KMS-11 (cell line): ENCODE measurements at regions not wholly inside any gene's neighbourhood (a gene's known extent, or its start where the extent isn't known, plus 50 kb on each side); places are given as distances from the start of the nearest gene placed in this dataset.

Experiments used
- H2AFZ ChIP-seq: fragments of 200-600 bp; sonication (generic); 2 replicates; pipeline ENCODE4 v1.6.1; 2016; ENCODE audit warnings: antibody characterized with exemption, mixed run types, low read depth
- H3K27ac ChIP-seq: fragments of 200-600 bp; sonication (generic); 2 replicates; pipeline ENCODE4 v1.6.1; 2016; ENCODE audit warnings: mild to moderate bottlenecking, mixed run types
- H3K27me3 ChIP-seq: fragments of 200-600 bp; sonication (generic); 2 replicates; pipeline ENCODE4 v1.6.1; 2017; ENCODE audit warnings: mild to moderate bottlenecking, low read depth, mixed run types, moderate library complexity; ENCODE audit not compliant: insufficient read depth
- H3K36me3 ChIP-seq: fragments of 200-600 bp; sonication (generic); 2 replicates; pipeline ENCODE4 v1.6.1; 2017; ENCODE audit warnings: mild to moderate bottlenecking, mixed run types; ENCODE audit not compliant: insufficient read depth
- H3K4me1 ChIP-seq: fragments of 200-600 bp; sonication (generic); 2 replicates; pipeline ENCODE4 v1.6.1; 2016; ENCODE audit warnings: mild to moderate bottlenecking, low read depth, mixed run types; ENCODE audit not compliant: poor library complexity, severe bottlenecking
- H3K4me2 ChIP-seq: fragments of 200-600 bp; sonication (generic); 2 replicates; pipeline ENCODE4 v1.7.0; 2016; ENCODE audit warnings: mild to moderate bottlenecking, mixed run types
- H3K4me3 ChIP-seq: fragments of 200-600 bp; sonication (generic); IDR thresholded peaks from 2 replicates; pipeline ENCODE4 v1.6.1; 2017; ENCODE audit warnings: low read depth, low read length, mixed read lengths; ENCODE audit not compliant: insufficient read depth
- H3K79me2 ChIP-seq: fragments of 200-600 bp; sonication (generic); 2 replicates; pipeline ENCODE4 v1.6.1; 2016; ENCODE audit warnings: low read depth, mixed run types; ENCODE audit not compliant: insufficient read depth
- H3K9ac ChIP-seq: fragments of 200-600 bp; sonication (generic); 2 replicates; pipeline ENCODE4 v1.6.1; 2016; ENCODE audit warnings: mild to moderate bottlenecking, mixed run types
- H4K20me1 ChIP-seq: fragments of 200-600 bp; sonication (generic); 2 replicates; pipeline ENCODE4 v1.6.1; 2016; ENCODE audit warnings: mild to moderate bottlenecking, mixed run types; ENCODE audit not compliant: insufficient read depth
- CTCF ChIP-seq: fragments of 200-600 bp; sonication (generic); conservative IDR thresholded peaks from 2 replicates; pipeline ENCODE4 v1.6.1; 2017; ENCODE audit warnings: low read depth, mild to moderate bottlenecking, antibody characterized with exemption, low read length, moderate library complexity, mixed read lengths

- no peak overlapping the region for H3K4me3 ChIP-seq
- no peaks in the 10 kb centered on the region for H3K27me3 ChIP-seq
- H3K9ac ChIP-seq = no peak overlapping the region
- H3K27ac ChIP-seq = no peak overlapping the region
- H4K20me1 ChIP-seq = no peaks in the 10 kb centered on the region
- H3K79me2 ChIP-seq = no peaks in the 10 kb centered on the region
- H3K36me3 ChIP-seq = no peaks in the 10 kb centered on the region
- H2AFZ ChIP-seq = no peak overlapping the region
- H3K4me2 ChIP-seq = no peak overlapping the region
- H3K4me1 ChIP-seq = no peaks in the 10 kb centered on the region
- TF ChIP-seq CTCF = no peak
Measured at GRCh38 chr2:9712263-9712662, 81.5 kb upstream of the YWHAQ start.

- H3K27me3 ChIP-seq = no peaks in the 10 kb centered on the region
- no peaks in the 10 kb centered on the region for H3K36me3 ChIP-seq
- no peak overlapping the region for H3K4me2 ChIP-seq
- H3K4me1 ChIP-seq = no peaks in the 10 kb centered on the region
- H3K27ac ChIP-seq = no peak overlapping the region
- H3K9ac ChIP-seq = no peak overlapping the region
- no peak for TF ChIP-seq CTCF
- no peak overlapping the region for H2AFZ ChIP-seq
- no peaks in the 10 kb centered on the region for H3K79me2 ChIP-seq
- no peak overlapping the region for H3K4me3 ChIP-seq
- no peaks in the 10 kb centered on the region for H4K20me1 ChIP-seq
Measured at GRCh38 chr2:9714630-9715214, 83.9 kb upstream of the YWHAQ start.

GRCh38 chr2:9715238-9715637 is 84.4 kb upstream of the YWHAQ start:
- Histone ChIP-seq H3K9ac (no peak overlapping the region), H3K79me2 (no peaks in the 10 kb centered on the region), H3K27me3 (no peaks in the 10 kb centered on the region), H3K4me1 (no peaks in the 10 kb centered on the region), H2AFZ (no peak overlapping the region), H3K36me3 (no peaks in the 10 kb centered on the region), H3K4me3 (no peak overlapping the region), H4K20me1 (no peaks in the 10 kb centered on the region), H3K4me2 (no peak overlapping the region), H3K27ac (no peak overlapping the region)
- no peak for TF ChIP-seq CTCF

GRCh38 chr2:9717886-9718451 is 87.2 kb upstream of the YWHAQ start:
- Histone ChIP-seq H4K20me1 (no peaks in the 10 kb centered on the region), H3K4me1 (no peaks in the 10 kb centered on the region), H2AFZ (no peak overlapping the region), H3K9ac (no peak overlapping the region), H3K27me3 (no peaks in the 10 kb centered on the region), H3K36me3 (no peaks in the 10 kb centered on the region), H3K79me2 (no peaks in the 10 kb centered on the region), H3K4me3 (no peak overlapping the region), H3K4me2 (no peak overlapping the region), H3K27ac (no peak overlapping the region)
- no peak for TF ChIP-seq CTCF
